ENCODE measurements at regions not wholly inside any gene's neighbourhood (a gene's known extent, or its start where the extent isn't known, plus 50 kb on each side); places are given as distances from the start of the nearest gene placed in this dataset.

DNA sequence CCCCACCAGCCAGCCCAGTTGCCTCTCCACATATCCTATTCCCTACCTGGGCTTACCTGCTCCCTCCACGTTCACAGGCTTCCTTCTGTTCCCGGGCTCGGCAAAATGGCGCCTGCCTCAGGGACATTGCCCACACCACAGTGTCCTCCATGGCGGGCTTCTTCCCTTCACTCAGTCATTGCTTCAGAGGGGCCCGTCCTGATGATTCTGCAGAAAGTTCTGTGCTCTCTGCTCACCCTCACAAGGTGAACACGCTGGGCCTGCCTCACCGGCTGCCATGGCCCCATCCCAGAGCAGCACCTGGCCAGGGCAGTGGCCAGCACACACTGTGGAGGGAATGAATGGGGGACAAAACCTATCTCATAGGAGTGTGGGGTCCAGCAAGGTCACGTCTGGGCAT, 313.0 kb downstream of the GADD45G start:
- peak in 1 of 10 donors; percentile 52 for DNase-seq
- intact Hi-C loops (cut with DNase I) = no loop called here

DNA sequence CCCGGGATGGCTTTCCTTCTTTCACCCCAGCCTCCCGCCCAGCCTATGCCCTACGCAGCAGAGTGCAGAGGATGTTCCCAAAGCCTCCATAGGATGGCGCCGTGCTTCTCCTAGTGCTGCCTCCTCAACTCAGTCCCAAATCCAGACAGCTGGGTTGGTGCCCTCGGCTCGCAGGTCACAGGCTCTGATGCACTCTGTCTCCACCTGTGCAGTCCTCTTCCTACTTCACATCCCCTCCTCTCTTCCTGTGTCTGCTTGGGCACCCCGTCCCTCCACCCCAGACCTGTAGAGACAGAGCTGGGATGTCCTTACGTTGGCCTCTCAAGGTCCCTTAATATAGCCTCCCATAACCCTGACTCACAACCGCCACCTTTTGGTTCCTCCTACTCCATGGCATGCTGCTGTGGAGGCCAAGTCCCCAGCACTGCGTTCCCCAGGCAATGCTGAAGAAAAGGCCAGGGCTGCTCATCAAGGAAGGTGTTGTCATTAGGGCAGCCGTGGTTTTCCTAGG, 314.4 kb downstream of the GADD45G start:
- intact Hi-C loops (cut with DNase I) = no loop called here

DNA sequence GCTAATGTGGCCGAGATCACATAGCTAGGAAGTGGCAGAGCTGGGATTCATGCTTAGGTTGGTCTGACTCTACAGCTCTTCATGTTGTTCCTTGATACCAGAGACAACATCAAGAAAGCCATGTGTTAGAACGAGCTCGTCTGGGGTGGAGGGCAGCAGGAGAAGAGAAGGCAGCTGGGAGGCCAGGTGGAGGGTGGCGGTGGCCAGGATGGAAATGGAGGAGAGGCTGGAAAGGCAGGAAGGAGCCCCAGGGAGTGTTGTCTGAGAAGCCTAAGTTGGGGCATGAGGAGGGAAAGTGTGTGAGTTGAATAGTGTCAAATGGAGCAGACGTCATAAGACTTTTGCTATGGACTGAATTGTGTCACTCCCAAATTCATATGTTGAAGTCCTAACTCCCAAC, 315.3 kb downstream of the GADD45G start:
- DNase-seq = no peak
- intact Hi-C loops (cut with DNase I) = loop anchor here (5.0 kb wide), 1 partner anchor 313 kb away; the partner anchor contains the start of gene GADD45G

More for the DNA sequence above, 314.4 kb downstream of the GADD45G start:
- DNase-seq = peak in 1 of 10 donors; percentile 77

DNA sequence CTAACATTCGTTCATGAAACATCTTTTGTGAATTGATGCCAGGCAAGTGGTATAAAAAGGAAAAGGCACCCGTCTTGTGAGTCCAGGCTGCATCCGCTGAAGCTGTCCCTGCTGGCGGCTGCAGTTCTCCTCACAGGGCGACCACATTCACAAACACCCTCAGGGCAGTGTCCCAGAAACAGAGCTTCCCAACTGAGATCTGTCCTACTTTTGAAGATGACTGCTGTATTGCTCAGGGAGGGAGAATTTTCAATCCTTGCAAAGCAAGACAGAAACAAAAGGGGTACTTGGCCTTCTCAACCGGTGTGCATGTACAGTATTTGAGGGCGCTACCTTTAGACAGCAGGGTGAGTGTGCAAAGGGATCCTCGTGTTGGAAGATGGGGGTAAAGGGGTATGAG, 316.1 kb downstream of the GADD45G start:
- intact Hi-C loops (cut with DNase I) = loop anchor here (5.0 kb wide), 1 partner anchor 314 kb away; the partner anchor contains the start of gene GADD45G
- peak in 2 of 10 donors; percentile 30 to 80 for DNase-seq

DNA sequence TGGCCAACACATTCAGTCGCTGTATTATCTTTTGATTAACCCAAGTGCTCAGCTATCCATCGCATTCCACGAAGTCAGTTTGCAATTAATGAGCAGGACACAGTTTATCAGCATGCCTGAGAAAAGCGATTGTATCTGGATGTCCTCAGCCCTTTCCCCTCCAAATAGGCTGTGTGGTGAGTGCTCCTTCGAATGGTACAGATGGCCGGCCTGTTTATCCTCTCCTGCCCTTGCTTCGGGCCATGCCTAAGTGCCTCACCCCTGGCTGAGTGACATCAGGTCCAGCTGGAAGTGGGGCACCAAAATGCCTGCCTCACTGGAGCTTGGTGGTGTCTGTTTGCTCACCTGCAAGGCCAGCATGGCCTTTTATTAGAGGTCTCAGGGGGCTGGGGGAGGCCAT, 317.3 kb downstream of the GADD45G start:
- intact Hi-C loops (cut with DNase I) = loop anchor here (5.0 kb wide), 1 partner anchor 315 kb away; the partner anchor contains the start of gene GADD45G
- peak in 1 of 10 donors; percentile 42 for DNase-seq

DNA sequence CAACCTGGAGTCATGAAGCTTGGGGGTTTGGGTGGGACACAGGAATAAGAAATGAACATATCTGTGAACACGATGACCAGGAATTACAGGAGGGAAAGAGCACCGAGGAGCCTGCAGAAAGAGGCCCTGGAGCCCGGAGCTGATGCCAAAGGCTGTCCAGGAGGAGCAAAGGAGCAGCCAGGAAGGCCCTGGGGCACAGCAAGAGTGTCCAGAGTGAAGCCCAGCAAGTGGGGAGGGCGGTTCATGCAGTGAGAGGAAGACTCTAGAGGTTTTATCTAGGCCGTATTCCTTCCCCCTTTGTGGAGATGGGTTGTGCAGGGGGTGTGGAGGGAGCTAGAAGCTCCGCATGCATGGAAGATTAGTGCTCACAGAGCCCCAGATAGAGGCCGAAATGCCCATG, 318.4 kb downstream of the GADD45G start:
- DNase-seq = peak in 1 of 10 donors; percentile 57
- intact Hi-C loops (cut with DNase I) = loop anchor here (5.0 kb wide), 1 partner anchor 316 kb away; the partner anchor contains the start of gene GADD45G

DNA sequence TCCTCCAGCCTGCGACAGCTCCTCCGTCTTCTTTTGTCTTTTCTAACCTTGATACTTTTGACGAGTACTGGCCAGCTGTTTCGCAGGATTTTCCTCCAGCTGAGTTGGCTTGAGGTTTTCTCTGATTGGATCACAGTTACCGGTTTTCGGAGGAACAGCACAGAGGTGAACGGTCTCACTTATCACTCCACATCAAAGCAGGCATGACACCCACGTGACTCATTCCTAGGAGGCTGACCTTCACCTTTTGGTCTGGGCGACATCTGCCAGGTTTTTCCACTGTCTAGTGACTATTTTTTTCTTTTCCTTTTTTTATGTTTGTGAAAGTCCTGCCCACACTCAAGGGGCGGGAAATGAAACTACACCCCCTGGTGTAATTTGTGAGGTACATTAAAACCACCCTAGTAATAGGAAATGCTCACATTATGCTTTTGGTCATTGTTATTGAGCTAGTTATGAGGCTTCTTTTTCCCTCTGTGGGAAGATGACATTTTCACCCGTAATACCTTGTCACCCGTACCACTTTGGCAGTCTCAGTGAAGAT, 319.2 kb downstream of the GADD45G start:
- intact Hi-C loops (cut with DNase I) = loop anchor here (5.0 kb wide), 1 partner anchor 317 kb away; the partner anchor contains the start of gene GADD45G

DNA sequence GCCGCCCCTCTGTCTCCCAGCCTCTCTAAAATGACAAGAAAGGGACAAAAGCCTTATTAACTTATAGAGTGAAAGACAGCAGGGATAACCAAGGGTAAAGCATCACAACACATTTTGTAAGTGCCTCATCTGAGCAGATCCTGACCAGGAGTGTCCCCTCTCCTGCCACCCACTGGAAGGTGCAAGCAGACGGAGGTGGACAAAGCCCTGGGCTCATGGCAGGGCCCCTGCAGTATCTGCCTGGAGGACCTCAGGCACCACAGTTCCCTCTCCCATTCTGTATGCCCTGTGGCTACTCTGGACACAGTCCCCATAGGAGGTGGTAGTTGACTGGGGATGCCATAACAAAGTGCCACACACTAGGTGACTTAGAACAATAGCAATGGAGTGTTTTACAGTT, 319.8 kb downstream of the GADD45G start:
- intact Hi-C loops (cut with DNase I) = loop anchor here (5.0 kb wide), 1 partner anchor 317 kb away; the partner anchor contains the start of gene GADD45G

More for the DNA sequence above, 319.2 kb downstream of the GADD45G start:
- no peak for DNase-seq

DNA sequence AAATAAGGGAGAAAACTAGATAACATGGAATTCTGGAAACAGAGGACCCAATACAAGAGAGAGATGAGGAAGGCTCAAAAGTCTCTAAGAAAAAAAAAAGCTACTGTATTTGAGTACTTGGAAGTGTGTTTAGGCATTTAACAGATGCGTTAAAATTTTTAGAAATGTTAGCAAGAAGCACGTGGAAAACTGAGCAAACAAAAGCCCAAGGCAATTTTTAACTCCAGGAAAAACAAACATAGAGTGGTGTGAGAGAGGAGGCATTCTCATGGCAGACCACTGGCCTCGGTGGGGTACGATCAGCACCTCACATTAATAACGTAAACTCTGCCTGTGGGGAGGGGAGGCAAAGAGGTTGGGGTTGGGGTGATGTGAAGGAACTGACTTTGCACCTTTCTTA, 321.4 kb downstream of the GADD45G start:
- DNase-seq = no peak
- intact Hi-C loops (cut with DNase I) = no loop called here

More for the DNA sequence above, 319.8 kb downstream of the GADD45G start:
- no peak for DNase-seq

DNA sequence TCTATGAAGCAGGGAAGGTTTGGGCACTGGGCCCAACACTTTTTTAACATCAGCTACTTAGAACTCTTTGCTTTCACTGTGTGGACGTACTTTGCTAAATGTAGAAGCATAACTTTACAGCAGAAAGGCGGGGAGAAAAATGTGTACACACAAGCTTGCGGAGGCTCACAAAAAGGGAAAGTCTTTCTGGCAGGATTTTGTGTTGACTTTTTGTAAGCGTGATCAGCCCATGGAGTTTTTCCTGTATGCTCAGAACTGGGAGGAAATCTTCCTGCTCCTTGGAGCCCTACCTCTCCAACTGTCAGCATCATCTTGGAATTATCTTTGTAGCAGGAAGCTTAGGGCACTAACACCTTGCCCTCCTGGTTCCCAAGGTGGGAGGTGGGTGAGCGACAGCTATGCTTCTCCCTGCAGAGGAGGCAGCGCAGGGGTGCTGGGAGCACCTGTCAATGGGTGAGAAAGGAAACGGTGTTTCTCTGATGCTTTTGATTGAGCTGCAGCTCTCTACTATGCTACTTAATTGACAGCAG, 321.9 kb downstream of the GADD45G start:
- peak in 4 of 10 donors; percentile 23 to 74 (median 38) for DNase-seq
- intact Hi-C loops (cut with DNase I) = no loop called here

DNA sequence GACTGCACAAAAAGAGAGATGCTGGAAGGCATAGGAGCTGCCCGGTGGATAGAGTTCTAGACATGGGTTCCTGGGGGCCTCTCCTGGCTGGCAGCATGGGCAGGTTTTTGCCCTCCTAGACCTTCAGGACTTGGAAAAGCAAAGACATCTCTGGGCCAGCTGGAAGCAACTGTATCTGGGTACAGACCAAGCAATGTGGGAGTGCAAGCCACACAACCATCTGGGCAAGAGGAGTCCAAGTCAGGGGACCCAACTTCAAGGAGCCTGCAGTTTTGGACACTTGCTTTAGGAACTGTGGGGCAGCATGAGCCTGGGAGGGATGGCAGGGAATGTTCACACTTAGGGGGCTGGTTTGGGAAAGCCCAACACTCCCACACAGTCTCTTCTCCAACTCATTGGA, 323.3 kb downstream of the GADD45G start:
- peak in 1 of 10 donors; percentile 36 for DNase-seq

DNA sequence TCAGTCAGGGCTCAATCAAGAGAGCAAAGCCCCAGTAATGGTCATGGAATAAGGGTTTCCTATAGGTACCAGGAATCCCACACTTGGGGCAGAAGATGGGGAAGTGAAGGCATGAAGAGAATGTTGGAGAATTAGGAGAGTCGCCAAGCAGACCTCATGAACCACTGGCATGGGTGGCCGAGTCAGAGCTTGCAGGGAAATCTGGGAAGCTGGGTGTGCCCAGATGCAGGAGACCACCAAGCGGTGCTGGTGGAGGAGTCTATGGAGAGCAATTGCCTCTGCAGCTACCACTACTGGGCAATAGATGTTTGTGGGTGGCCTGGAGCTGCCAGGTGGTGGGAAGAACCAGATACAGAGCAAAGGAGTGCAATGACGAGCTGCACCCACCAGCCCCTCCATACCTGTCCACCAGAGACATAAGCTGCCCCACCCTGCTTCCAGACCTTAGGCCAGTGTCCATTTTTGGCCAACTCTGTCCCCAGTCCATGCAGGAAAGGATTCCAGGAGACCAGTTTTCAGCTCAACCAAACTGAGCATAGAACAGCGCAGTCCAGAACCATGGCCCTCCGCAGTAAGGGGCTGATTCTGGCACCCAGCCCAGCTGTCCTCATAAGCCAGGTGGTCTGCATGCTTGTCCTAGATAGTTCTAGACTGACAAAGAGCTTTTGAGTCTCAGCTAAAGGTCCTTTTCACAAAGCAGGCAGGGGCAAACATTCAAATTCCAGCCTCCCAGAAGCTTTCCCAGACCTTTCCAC, 323.9 kb downstream of the GADD45G start:
- intact Hi-C loops (cut with DNase I) = no loop called here
- no peak for DNase-seq

More for the DNA sequence above, 323.3 kb downstream of the GADD45G start:
- intact Hi-C loops (cut with DNase I) = no loop called here

DNA sequence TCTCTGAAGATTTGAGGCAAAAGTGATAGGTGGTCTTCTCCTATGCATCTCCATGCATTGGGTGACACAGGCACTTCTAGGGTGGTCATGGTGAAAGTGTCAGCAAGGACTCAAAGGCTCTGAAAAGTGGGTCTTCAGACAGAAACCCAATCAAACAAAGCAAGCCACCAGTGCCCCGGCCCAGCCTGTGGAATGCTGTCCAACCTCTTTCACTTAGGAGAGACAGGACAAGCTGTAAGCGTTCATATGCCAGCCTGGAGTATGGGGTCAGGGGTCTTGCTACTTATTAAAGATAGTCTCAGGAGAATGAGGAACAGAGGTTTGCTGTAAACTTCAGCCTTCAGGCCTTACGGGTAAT, 324.5 kb downstream of the GADD45G start:
- intact Hi-C loops (cut with DNase I) = no loop called here
- no peak for DNase-seq

DNA sequence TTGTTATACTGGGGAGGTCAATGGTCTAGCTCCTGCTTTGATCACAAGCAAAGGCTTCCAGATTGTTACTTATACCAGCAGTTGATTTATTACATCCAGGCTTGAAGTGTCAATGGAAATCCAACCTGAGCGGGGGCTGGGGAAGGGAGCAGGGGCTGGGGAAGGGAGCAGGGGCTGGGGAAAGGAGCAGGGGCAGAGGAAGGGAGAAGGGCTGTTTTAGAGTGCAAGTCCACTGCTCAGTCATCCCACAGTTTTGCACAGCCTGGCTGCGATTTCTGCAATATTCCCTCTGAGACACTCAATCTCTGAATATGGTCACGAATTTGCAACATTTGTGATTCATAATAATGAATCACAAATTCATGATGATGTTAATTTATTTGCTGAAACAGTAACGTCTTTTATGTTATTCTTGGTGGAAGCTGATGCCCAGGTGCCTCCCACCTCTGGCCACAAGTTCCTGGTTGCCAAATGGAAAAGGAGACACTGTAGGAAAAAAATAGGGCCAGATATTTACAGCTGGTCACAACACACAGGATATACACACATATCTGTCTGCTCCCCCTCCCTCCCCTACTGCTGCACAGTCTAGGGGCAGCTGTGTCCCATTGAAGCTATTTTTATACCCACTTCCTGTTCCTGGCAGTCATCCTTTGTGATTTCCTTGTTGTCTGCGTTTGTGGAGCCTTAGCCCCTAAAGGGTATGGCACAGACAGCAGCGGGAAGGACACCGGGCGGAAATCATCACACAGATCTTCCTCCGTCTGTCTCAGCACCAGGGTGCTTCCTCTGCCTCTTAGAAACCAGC, 325.1 kb downstream of the GADD45G start:
- intact Hi-C loops (cut with DNase I) = no loop called here
- DNase-seq = peak in 1 of 10 donors; percentile 74

DNA sequence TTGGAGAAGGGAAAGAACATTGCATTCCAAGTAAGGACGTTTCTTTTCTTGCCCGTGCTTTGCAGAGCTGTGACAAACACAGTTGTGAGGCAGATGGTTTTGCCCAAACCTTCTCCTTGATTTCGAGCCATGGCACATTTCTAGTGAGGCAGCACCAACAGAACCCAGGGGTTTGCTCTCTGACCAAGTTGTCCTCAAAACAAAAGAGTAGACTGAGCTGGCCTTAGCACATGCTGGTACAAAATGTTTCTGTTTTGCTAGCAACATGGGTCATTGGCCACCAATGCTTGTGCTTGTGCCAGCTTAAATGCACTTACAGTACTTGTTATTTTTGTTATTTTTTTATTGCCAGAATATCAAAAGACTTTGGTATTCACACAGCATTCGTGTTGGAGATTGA, 328.8 kb downstream of the GADD45G start:
- peak in 1 of 10 donors; percentile 39 for DNase-seq
- intact Hi-C loops (cut with DNase I) = no loop called here

DNA sequence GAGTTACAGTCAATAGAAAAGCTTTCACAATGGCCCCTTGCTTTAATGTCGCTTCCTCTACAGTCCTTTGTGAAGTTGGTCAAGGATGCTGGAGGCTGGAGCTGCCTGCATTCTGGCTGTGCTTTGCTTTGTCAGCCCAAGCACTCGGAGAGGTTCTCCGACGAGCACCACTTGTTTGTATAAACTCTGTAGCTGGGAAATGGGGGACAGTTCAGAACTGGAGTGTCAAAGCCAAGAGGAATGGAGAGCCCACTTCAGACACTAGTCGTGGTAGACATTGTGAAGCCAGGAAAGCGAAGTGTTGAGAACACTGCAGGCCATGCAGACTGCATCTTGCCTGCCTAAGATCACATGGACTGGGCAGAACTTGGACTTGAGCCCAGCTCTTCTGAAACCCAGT, 330.3 kb downstream of the GADD45G start:
- intact Hi-C loops (cut with DNase I) = no loop called here

DNA sequence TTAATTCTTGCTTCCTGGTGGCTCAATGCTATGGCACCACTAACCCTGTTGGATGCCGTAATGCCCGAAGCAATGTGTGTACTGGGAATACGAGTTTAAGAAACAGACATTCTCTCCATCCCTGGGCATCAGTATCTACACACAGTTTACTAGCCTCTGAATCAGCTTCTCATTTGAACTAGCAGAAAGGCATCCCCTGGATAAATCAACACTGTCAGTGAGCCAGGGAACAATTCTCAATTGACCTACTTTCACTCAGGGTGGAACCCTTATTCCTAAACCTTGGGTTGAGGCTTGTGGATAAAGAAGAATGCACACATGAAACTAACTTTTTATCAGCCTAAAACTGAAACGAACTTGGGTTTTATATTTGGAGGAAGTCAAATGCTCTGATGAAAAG, 331.0 kb downstream of the GADD45G start:
- no peak for DNase-seq
- intact Hi-C loops (cut with DNase I) = no loop called here

More for the DNA sequence above, 330.3 kb downstream of the GADD45G start:
- DNase-seq = no peak

DNA sequence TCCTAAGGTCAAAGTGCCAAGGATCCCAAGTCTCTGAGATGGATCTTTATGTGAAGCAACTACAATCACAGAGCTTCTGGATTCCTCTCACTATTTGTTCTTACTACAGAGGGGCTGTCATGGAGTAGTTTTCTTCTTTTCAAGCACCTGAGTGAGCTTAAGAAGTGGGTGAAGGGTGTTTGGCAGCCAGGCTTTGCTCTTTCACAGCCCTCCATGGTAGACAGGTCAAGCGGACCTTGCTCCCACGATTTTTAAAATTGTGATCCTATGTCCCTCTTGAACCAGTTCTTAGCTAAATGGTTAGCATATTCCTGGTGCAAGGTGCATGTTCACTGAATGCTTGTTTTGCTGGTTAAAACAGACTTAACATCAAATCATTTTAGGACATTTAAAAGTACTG, 332.2 kb downstream of the GADD45G start:
- no peak for DNase-seq
- intact Hi-C loops (cut with DNase I) = no loop called here

DNA sequence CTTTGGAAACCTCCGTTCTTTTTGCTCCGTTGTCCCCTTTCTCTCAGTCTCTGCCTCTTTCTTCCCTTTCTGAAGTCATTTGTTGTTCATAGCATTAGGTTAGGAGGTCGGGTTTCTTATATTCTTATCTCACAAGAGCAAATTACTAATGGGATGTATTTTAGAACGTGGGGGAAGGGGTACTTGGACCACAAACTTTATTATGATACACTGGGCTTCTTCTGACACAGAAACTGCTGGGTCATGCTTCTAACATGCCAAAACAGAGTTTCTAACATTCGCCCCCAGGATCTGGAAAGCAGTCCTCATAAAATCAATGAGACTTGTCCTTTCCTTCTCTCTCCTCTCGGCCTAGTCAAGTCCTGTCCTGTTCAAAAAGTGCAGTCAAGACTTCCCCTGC, 334.4 kb downstream of the GADD45G start:
- intact Hi-C loops (cut with DNase I) = no loop called here
- no peak for DNase-seq

DNA sequence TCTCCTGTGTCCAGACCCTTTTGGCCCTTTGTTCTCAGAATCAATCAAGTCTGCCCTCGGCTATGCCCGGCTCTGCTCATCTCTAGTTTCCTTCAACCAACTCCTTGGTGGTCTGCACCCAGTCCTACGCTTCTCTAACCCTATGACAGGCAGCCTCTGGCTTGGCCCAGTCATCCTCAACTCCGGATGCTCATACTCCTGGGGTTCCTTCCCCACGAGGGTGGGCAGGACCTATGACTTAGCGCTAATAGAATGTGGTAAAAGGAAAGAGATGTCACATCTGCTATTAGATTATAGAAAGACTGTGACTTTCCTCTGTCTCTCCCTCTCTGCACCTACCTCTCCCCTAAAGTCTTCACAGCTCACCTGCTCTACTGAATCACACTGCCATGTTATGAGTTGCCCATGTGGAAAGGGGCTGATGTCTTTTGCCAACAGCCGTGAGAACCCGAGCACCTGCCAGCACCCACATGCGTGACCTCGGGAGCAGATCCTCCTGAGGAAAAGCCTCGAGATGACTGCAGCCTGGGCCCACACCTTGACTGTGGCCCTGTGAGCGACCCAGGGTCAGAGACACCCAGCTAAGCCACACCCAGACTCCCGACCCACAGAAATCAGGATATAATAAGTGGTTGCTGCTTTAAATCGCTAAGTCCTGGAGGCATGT, 334.9 kb downstream of the GADD45G start:
- intact Hi-C loops (cut with DNase I) = no loop called here
- DNase-seq = no peak
